ENCODE measurements at regions not wholly inside any gene's neighbourhood (a gene's known extent, or its start where the extent isn't known, plus 50 kb on each side); places are given as distances from the start of the nearest gene placed in this dataset.

- TF ChIP-seq CTCF (IDR thresholded peaks at IDR 0.05) (no peak), POLR2AphosphoS5 (IDR thresholded peaks at IDR 0.05) (no peak)
Observed at GRCh38 chr1:87451229-87451920, 122.7 kb downstream of the LMO4 start.
